ENCODE measurements at regions not wholly inside any gene's neighbourhood (a gene's known extent, or its start where the extent isn't known, plus 50 kb on each side); places are given as distances from the start of the nearest gene placed in this dataset.

GRCh38 chrX:39137363-39137954, 336.2 kb downstream of the MID1IP1 start:
- TF ChIP-seq, protein P1, sequence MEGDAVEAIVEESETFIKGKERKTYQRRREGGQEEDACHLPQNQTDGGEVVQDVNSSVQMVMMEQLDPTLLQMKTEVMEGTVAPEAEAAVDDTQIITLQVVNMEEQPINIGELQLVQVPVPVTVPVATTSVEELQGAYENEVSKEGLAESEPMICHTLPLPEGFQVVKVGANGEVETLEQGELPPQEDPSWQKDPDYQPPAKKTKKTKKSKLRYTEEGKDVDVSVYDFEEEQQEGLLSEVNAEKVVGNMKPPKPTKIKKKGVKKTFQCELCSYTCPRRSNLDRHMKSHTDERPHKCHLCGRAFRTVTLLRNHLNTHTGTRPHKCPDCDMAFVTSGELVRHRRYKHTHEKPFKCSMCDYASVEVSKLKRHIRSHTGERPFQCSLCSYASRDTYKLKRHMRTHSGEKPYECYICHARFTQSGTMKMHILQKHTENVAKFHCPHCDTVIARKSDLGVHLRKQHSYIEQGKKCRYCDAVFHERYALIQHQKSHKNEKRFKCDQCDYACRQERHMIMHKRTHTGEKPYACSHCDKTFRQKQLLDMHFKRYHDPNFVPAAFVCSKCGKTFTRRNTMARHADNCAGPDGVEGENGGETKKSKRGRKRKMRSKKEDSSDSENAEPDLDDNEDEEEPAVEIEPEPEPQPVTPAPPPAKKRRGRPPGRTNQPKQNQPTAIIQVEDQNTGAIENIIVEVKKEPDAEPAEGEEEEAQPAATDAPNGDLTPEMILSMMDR (IDR thresholded peaks at IDR 0.05), result no peak
- TF ChIP-seq POLR2A (IDR thresholded peaks at IDR 0.05) (no peak), EP300 (IDR thresholded peaks at IDR 0.05) (no peak)

All from ovary (tissue), 3 donors.